GM19467 (cell line): ENCODE measurements at regions not wholly inside any gene's neighbourhood (a gene's known extent, or its start where the extent isn't known, plus 50 kb on each side); places are given as distances from the start of the nearest gene placed in this dataset.
"Not testable (repeated sequence)": the region's sequence is repeated elsewhere in the genome, so short reads cannot be mapped to it uniquely, and the experiment has no call there.

Source experiments
- ATAC-seq: cut with Tn5 transposase; IDR thresholded peaks from one replicate; pipeline ENCODE4 v1.9.1; 2021; ENCODE audit warnings: mild to moderate bottlenecking, moderate library complexity; ENCODE audit not compliant: unreplicated experiment

GRCh38 chr2:13660231-13660630 is 943.5 kb downstream of the TRIB2 start:
- ATAC-seq: no peak

DNA sequence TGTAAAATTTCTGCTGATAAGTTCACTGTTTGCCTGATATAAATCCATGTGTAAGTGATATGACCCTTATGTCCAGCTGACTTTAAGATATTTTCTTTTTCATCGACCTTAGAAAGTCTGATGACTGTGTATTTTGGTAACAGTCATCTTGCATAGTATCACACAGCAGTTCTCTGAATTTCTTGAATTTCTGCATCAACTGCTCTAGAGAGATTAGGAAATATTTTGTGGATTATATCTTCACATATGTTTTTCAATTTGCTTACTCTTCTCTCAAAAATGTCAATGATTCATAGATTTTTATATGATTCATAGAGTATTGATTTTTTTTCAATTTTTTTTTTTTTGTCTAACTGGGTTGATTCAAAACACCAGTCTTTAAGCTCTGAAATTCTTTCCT is 945.3 kb downstream of the TRIB2 start:
- ATAC-seq: no peak

GRCh38 chr2:13666582-13667414 is 950.1 kb downstream of the TRIB2 start:
- ATAC-seq: peak; percentile 70

GRCh38 chr2:13667415-13667757 is 950.6 kb downstream of the TRIB2 start:
- ATAC-seq: no peak

DNA sequence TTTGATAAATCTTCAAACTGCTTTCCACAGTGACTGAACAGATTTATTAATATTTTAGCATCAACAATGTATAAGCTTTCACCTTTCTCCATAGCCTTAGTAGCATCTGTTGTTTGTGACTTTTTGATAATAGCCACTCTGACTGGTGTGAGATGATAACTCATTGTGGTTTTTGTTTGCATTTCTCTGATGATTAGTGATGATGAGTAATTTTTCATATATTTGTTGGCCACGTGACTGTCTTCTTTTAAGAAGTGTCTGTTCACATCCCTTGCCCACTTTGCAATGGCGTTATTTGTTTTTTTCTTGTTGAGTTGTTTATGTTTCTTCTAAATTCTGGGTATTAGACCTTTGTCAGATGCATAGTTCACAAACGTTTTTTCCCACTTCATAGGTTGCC is 952.9 kb downstream of the TRIB2 start:
- no peak for ATAC-seq

- ATAC-seq: not testable (repeated sequence)
Observed at GRCh38 chr2:13673821-13674220, 957.1 kb downstream of the TRIB2 start.

DNA sequence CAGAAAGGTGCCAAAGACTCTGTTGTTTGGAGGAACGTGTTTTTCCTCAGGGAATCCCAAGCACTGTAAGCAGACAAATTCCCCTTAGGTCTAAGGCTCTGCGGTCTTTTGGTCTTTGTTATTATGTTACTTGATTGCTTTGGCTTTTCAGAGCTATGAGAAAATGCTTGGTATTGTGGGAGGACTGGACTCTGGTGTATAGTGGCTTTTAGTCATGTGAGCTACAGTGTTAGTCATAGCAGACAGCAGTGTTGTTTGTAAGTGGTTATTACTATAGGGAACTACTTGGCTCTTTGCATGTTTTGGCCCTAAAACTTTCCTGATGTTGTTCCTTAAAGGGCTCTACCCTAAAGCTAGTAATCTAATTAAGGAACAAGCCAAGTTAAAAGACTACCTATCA is 956.2 kb upstream of the LRATD1 start:
- ATAC-seq: no peak

GRCh38 chr2:13681936-13682335 is 950.6 kb upstream of the LRATD1 start:
- ATAC-seq: no peak

- no peak for ATAC-seq
Observed at GRCh38 chr2:13682540-13683272, 949.8 kb upstream of the LRATD1 start.

GRCh38 chr2:13686262-13686661 is 946.3 kb upstream of the LRATD1 start:
- ATAC-seq: peak; percentile 87

GRCh38 chr2:13694673-13695072 is 937.8 kb upstream of the LRATD1 start:
- no peak for ATAC-seq

DNA sequence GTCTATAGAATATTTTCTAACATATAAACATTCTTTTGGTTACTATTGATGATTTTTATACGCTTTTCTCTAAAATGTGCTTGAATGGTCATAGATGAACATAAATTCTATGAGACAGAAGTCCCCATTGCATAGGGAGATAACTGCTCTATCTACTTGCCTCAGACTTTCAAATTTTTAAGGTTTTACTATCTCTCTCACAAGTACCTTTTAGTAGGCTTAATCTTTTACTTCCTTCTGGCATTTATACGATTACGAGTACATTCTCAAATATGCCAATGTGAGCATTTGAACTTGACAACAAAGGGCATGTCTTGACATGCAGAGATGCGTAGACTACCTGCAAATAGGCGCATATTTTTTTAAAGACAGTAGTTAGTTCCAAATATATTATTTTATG is 935.9 kb upstream of the LRATD1 start:
- ATAC-seq: no peak

DNA sequence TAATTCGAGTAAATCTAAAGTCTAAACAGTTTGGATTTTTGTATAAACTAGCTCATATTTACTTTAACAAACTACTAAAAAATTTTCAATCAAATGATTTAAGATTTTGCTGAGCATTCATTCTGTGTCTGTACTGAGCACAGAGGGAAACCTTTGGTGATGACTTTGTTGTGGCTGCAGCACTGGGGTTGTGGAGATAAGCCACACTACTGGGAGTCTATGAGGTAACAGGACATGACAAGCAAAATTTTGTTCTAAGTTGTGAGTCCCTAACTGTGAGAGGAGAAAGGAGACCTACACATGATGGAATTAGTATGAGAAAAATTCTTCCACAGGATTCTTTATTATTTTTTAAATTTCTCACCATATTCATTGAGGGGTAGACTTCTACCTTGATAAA is 933.7 kb upstream of the LRATD1 start:
- no peak for ATAC-seq

GRCh38 chr2:13699939-13700338 is 932.6 kb upstream of the LRATD1 start:
- not testable (repeated sequence) for ATAC-seq

- no peak for ATAC-seq
Observed at GRCh38 chr2:13711154-13711553, 921.4 kb upstream of the LRATD1 start.

- ATAC-seq: no peak
Observed at GRCh38 chr2:13714466-13714865, 918.1 kb upstream of the LRATD1 start.

GRCh38 chr2:13725945-13726344 is 906.6 kb upstream of the LRATD1 start:
- ATAC-seq: no peak

GRCh38 chr2:13745330-13745729 is 887.2 kb upstream of the LRATD1 start:
- no peak for ATAC-seq

DNA sequence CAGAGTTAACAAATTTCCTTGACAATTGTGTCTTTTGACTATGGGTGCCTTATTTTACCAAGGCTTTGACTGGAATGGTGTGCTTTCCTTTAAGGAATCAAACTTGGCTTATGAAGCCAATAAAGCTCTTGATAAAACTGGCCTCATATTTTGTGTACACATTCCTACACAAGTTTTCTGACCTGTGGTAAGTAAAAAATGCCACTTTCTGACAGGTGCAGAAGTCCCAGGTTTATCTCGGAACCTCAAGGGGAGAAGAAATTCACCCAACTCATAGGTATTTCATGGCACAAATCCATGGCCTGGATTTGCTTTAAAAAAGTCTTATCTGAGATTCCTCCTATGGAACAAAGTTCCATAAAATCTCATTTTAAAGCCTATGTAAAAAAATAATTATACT is 880.6 kb upstream of the LRATD1 start:
- ATAC-seq: no peak

DNA sequence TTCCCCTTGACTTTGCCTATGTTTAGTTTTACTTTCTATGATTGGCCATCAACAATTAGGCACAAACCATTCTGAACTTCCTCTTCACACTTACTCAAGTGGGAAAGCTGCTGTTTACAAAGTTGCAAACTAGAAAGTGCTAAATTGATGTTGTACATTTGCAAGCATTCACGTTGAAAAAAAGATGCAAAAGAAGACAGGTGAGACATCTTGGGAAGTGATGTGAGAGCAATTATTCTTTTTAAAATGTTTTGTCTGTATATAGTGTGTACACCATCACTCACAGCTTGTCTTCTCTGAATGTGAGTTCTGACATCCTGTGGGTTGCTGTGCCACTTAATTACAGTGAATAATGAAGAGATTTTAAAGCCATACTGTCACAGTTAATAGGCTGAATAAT is 874.1 kb upstream of the LRATD1 start:
- ATAC-seq: no peak

DNA sequence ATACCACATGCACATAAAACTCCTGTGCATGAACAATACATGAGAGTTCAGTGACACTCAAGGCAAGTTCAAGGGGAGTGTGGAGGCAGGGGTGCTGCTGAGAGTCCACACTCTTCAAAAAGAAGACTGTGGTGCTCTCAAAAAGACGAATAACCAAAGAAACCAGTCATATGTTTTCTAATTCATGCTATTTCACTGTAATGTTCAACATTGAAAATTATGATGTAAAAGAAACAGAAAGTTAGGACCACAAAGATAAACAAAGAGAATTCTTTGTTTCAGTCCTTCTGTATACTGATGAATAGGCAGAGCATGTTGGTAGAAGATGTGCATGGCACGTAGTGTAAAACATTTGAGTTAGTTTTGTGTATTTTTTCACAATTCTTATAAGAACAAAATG is 864.2 kb upstream of the LRATD1 start:
- no peak for ATAC-seq

DNA sequence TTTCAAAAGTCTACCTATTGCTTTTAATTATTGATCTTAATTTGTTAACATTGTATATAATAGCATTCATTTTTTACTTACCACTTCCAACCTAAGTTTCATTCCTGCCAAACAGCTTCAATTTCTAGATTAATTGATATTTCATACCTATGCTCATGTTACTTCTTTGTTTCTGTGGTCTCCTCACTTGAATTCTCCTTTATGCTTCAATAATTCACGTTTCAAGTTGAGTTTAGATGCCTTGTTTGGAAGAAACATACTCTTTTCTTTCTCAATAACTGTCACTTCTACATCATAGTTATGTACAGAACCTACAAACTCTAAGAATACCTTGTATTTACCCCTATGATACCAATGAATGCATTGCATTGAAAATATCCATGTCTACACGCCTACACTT is 862.2 kb upstream of the LRATD1 start:
- no peak for ATAC-seq
